IPS-18a (cell line): ENCODE measurements at regions not wholly inside any gene's neighbourhood (a gene's known extent, or its start where the extent isn't known, plus 50 kb on each side); places are given as distances from the start of the nearest gene placed in this dataset.

ENCODE experiments used
- H3K27ac ChIP-seq: one replicate; pipeline ENCODE4 v1.5.1; 2013; ENCODE audit warnings: low read length
- H3K27me3 ChIP-seq: one replicate; pipeline ENCODE4 v1.6.1; 2013; ENCODE audit warnings: mild to moderate bottlenecking, low read length; ENCODE audit not compliant: control insufficient read depth, insufficient read depth
- H3K36me3 ChIP-seq: one replicate; pipeline ENCODE4 v1.6.1; 2013; ENCODE audit warnings: low read depth, low read length; ENCODE audit not compliant: control insufficient read depth
- H3K4me1 ChIP-seq: one replicate; pipeline ENCODE4 v1.6.1; 2013; ENCODE audit warnings: low read depth, low read length; ENCODE audit not compliant: control insufficient read depth
- H3K4me3 ChIP-seq: one replicate; pipeline ENCODE4 v1.5.1; 2013; ENCODE audit warnings: low read length
- H3K9ac ChIP-seq: one replicate; pipeline ENCODE4 v1.6.1; 2013; ENCODE audit warnings: mild to moderate bottlenecking, low read length, moderate library complexity
- H3K9me3 ChIP-seq: one replicate; pipeline ENCODE4 v1.6.1; 2013; ENCODE audit warnings: low read depth, low read length; ENCODE audit not compliant: control insufficient read depth

DNA sequence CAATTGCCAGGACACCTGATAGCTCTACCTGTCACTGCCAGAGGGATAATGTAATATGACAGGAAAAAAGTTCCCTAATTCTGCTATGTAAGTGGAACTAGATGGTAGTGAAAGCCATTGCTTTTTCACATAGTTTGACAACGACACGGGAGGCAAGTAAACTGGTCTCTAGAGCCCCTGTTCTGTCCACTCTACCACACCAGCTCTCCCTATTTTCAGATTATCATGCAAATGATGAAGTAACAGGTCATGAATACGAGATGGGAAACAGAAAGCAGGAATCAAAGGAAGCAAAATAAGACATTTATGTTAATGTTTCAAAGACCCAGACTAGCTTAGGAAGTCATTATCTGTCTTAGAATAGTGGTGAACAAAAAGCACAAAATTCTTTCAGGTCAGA, 56.2 kb downstream of the TAF11L14 start:
- no peaks in the 10 kb centered on the region for H3K27me3 ChIP-seq
- no peak overlapping the region for H3K4me3 ChIP-seq
- H3K9me3 ChIP-seq = no peaks in the 10 kb centered on the region
- H3K9ac ChIP-seq = no peak overlapping the region
- no peaks in the 10 kb centered on the region for H3K4me1 ChIP-seq
- H3K36me3 ChIP-seq = no peaks in the 10 kb centered on the region
- H3K27ac ChIP-seq = no peak overlapping the region

DNA sequence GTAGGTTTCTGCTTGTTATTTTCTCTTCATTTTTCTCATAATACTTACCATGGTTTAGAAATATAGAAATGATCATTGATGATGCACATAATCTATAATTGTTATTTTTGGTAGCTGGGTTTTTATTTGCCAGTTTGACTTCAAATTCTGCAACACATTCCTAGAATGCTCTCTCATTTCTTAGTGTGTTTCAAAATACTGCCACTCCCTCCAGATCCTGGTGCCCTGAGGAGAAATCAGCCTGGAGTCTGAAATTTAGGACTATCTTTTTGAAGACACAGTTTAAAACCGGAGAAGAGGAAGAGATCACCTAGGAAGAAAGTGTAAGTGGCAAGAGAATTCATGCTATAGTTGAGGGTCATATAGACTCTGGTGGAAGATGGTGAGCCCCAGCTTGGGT, 57.5 kb downstream of the TAF11L14 start:
- no peak overlapping the region for H3K27ac ChIP-seq
- H3K36me3 ChIP-seq = no peaks in the 10 kb centered on the region
- no peaks in the 10 kb centered on the region for H3K27me3 ChIP-seq
- no peaks in the 10 kb centered on the region for H3K4me1 ChIP-seq
- no peak overlapping the region for H3K4me3 ChIP-seq
- H3K9me3 ChIP-seq = no peaks in the 10 kb centered on the region
- H3K9ac ChIP-seq = no peak overlapping the region

DNA sequence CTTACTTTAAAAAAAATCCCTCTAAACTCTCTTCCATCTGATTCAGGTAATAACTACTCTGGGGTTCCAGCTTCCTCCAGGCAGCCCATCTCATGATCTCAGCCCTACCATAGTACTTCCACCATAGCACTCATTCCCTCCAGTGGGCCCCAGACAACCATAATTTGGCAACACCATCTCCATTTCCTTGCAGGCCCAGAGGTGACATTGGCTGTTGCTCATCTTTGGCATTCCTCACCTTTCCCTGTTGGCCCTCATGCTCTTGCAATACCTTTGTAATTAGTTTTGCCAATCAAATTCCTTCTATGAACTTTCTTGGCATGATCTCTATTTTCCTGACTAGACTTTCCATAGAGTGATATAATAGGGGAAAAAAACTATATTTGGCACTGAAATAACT, 60.1 kb downstream of the TAF11L14 start:
- Histone ChIP-seq H3K9me3 (no peaks in the 10 kb centered on the region), H3K27ac (no peak overlapping the region), H3K36me3 (no peaks in the 10 kb centered on the region), H3K27me3 (no peaks in the 10 kb centered on the region), H3K9ac (no peak overlapping the region), H3K4me1 (no peaks in the 10 kb centered on the region), H3K4me3 (no peak overlapping the region)

DNA sequence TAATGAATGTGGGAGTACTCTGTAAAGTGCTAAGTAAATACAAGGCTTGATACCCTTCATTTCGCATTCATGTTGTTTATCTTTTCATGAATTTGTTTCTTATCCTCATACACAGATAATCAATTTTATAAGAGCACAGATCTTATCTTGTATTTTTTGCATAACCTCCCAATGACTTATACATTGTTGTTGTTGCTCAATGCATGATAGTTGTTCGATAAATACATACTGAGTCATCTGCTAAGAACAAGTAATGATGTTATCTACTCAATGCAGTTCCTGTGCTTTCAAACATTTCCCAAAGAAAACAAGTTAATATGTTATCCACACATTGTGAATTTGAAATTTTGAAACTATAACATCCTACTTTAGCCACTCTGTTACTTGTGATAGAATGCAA, 60.7 kb downstream of the TAF11L14 start:
- H3K9ac ChIP-seq = no peak overlapping the region
- no peaks in the 10 kb centered on the region for H3K9me3 ChIP-seq
- H3K4me1 ChIP-seq = no peaks in the 10 kb centered on the region
- H3K4me3 ChIP-seq = no peak overlapping the region
- H3K36me3 ChIP-seq = no peaks in the 10 kb centered on the region
- H3K27ac ChIP-seq = no peak overlapping the region
- H3K27me3 ChIP-seq = no peaks in the 10 kb centered on the region

DNA sequence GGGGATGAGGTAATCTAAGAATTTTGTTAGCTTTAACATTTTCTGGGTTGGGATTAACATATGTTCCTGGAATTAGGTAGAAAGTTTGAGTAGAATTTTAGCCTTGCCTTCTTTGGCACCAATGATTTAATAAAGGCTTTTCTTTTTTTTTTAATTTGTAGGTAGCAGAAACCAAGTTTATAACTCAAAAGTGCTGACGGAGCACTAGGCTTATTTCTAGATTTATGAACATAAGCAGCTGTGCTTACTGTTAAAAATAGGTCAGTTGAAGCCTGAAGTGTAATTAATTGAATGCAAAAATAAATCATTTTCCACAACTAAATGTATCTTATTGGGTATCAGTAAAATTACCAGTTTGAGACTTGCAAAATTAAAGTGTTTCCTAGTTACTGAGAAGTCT, 62.4 kb downstream of the TAF11L14 start:
- H3K27me3 ChIP-seq = no peaks in the 10 kb centered on the region
- H3K4me3 ChIP-seq = no peak overlapping the region
- no peaks in the 10 kb centered on the region for H3K4me1 ChIP-seq
- H3K27ac ChIP-seq = no peak overlapping the region
- H3K36me3 ChIP-seq = no peaks in the 10 kb centered on the region
- no peak overlapping the region for H3K9ac ChIP-seq
- H3K9me3 ChIP-seq = no peaks in the 10 kb centered on the region

DNA sequence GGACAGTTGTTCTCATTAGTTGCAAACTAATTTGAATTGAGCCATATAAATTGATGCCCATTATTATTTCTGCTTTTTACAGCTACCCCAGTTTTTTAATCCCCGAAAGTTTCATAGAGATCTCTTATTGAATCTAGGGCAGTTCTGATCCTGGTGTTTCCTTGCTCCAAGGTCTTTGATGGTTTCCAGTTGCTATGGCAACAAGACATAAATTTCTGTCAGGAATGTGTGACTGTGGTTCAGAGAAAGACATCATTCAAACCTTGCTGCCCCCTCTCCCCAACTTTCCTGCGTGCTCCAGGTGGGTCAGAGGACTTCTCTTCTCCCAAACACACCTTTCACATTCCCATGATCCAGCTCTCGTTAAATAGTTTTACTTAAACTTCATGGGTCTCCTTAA, 63.4 kb downstream of the TAF11L14 start:
- no peak overlapping the region for H3K4me3 ChIP-seq
- H3K27ac ChIP-seq = no peak overlapping the region
- H3K9ac ChIP-seq = no peak overlapping the region
- no peaks in the 10 kb centered on the region for H3K36me3 ChIP-seq
- H3K4me1 ChIP-seq = no peaks in the 10 kb centered on the region
- H3K27me3 ChIP-seq = no peaks in the 10 kb centered on the region
- no peaks in the 10 kb centered on the region for H3K9me3 ChIP-seq

DNA sequence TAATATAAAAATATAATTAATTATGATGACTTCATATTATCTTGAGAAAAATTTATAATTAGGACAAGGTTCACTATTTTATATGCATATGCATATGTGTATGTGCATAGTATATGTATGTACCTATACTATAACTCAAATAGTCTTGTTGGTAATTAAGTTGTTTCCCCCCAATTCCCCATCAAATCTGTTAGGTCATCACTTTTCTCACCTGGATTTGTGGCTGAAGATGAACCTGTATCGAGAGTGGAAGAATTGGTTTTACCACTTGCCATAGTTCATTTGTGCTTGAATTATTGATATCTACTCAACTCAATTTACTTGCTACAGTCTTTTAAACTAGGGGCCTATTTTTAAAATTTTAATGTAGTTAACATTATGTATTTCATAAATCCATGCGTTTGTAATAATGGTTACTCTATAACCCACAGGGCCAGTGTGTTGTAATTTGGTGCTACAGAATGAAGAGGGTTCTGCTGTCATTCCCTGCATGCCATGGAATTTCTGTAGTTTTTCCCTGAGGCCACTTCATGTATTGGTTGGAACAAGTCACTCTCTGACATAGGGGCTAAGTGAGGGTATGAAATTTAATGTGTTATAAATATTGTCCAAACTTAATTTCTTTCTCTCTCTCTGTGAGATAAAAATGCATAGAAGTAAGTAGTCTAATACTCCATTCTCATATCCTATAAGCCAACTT, 74.9 kb downstream of the TAF11L14 start:
- no peak overlapping the region for H3K9ac ChIP-seq
- H3K4me1 ChIP-seq = no peaks in the 10 kb centered on the region
- H3K36me3 ChIP-seq = no peaks in the 10 kb centered on the region
- no peaks in the 10 kb centered on the region for H3K27me3 ChIP-seq
- H3K4me3 ChIP-seq = no peak overlapping the region
- H3K27ac ChIP-seq = no peak overlapping the region
- no peaks in the 10 kb centered on the region for H3K9me3 ChIP-seq

DNA sequence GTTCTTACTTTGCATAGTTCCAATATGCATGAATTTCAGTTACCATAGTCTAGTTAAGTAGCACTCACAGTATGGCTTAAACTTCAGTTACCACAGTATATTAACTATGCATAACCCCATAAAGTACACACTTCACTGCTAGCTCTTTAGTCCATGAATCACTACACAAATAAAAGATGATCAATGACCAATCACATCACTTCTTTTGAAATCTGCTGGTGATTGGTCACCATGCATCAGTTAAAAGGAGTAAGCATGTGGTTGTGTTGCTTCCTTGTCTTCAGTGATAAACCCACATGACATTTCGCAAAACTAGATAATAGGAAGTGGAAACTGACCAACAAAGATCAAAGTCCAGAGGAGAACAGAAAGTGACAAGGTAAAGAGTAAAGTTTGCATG, 79.0 kb downstream of the TAF11L14 start:
- H3K9ac ChIP-seq = no peak overlapping the region
- H3K4me1 ChIP-seq = no peaks in the 10 kb centered on the region
- H3K27me3 ChIP-seq = no peaks in the 10 kb centered on the region
- no peaks in the 10 kb centered on the region for H3K9me3 ChIP-seq
- H3K4me3 ChIP-seq = no peak overlapping the region
- no peaks in the 10 kb centered on the region for H3K36me3 ChIP-seq
- H3K27ac ChIP-seq = no peak overlapping the region

DNA sequence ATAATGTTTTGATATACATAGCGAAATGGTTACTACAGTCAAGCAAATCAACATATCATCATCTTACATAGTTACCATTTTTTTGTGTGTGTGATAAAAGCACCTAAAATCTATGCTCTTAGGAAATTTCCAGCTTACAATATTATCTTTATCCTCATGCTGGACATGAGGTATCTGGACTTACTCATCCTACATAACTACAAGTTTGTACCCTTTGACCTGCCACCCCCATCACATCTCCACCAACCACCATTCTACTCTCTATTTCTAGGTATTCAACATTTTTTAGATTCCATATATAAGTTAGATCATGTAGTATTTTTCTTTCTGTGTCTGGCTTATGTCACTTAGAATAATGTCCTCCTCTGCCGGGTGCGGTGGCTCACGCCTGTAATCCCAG, 79.9 kb downstream of the TAF11L14 start:
- H3K4me3 ChIP-seq = no peak overlapping the region
- H3K9me3 ChIP-seq = no peaks in the 10 kb centered on the region
- H3K4me1 ChIP-seq = no peaks in the 10 kb centered on the region
- H3K27me3 ChIP-seq = no peaks in the 10 kb centered on the region
- no peak overlapping the region for H3K27ac ChIP-seq
- no peak overlapping the region for H3K9ac ChIP-seq
- no peaks in the 10 kb centered on the region for H3K36me3 ChIP-seq

DNA sequence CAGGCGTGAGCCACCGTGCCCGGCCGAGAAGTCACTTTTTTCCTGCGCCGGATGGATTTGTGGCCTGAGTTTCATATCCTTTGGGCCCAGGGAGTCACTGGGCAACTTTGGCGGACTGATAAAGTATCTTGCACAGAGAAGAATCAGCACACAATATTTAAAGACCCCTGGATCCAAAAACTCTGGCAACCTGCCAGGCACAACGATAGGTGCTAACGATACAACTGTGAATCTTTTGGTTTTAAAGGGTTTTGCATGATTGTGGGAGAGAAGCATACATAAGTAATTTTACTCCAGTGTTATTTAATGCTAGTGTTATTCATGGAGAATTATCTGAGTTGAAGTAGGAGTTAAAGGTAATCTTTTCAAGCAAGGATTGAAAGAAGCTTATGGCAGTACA, 85.3 kb downstream of the TAF11L14 start:
- H3K9me3 ChIP-seq = no peaks in the 10 kb centered on the region
- no peak overlapping the region for H3K9ac ChIP-seq
- H3K4me3 ChIP-seq = no peak overlapping the region
- H3K27me3 ChIP-seq = no peaks in the 10 kb centered on the region
- no peaks in the 10 kb centered on the region for H3K4me1 ChIP-seq
- no peak overlapping the region for H3K27ac ChIP-seq
- H3K36me3 ChIP-seq = no peaks in the 10 kb centered on the region

DNA sequence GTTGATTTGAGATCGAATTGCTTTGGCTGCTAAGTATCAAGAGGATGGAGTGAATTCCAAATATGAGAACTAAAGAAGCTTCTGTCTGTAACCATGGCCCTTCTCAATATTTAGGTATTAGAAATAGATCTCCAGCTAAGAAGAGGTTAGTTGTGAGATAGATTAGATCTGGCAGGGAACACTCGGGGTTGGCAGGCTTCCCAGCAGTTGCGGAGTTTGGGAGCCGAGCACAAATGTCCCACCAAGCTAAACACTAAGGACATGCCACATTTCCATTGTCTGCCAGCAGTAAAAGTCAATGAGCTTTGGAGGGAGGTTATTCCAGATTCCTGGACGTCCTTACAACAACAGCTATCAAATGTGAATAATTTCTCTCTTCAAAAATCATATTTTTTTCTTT, 85.8 kb downstream of the TAF11L14 start:
- no peak overlapping the region for H3K4me3 ChIP-seq
- no peaks in the 10 kb centered on the region for H3K36me3 ChIP-seq
- no peak overlapping the region for H3K9ac ChIP-seq

DNA sequence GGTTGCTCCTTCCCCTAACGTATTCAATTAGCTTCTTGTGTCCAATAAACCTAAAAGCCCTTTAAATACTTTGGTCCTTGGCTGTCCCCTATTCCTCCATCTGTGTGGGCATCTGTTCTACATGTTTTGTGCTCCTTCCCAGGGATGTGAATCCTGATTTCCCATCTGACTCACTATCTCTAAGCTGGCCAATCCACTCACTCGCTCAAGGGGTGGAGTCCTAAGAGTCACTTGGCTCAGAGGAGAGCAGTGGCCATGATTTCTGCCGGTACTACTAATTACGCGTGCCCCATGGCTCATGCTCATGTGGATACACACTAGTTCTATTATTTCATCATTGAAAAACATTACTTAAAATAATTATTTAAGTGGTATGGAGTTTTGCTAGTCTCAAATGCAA, 89.6 kb downstream of the TAF11L14 start:
- H3K9me3 ChIP-seq = no peaks in the 10 kb centered on the region
- no peak overlapping the region for H3K4me3 ChIP-seq
- no peaks in the 10 kb centered on the region for H3K4me1 ChIP-seq
- no peak overlapping the region for H3K9ac ChIP-seq
- H3K36me3 ChIP-seq = no peaks in the 10 kb centered on the region
- H3K27ac ChIP-seq = no peak overlapping the region
- no peaks in the 10 kb centered on the region for H3K27me3 ChIP-seq

More for the DNA sequence above, 85.8 kb downstream of the TAF11L14 start:
- no peak overlapping the region for H3K27ac ChIP-seq
- H3K27me3 ChIP-seq = no peaks in the 10 kb centered on the region
- no peaks in the 10 kb centered on the region for H3K4me1 ChIP-seq
- H3K9me3 ChIP-seq = no peaks in the 10 kb centered on the region
